Esophagus squamous epithelium (tissue), 4 donors: ENCODE measurements at regions not wholly inside any gene's neighbourhood (a gene's known extent, or its start where the extent isn't known, plus 50 kb on each side); places are given as distances from the start of the nearest gene placed in this dataset.

Source experiments
- POLR2A ChIP-seq, 4 donors: fragments of 450-650 bp; IDR thresholded peaks; one replicate each; pipeline ENCODE4 v1.6.1; 2017; ENCODE audit warnings: antibody characterized with exemption in 4 of 4, mild to moderate bottlenecking in 4 of 4, moderate library complexity in 3 of 4
- TF ChIP-seq, protein P1 (sequence below), 6 experiments: fragments of 450-650 bp in 4 of 6; fragments of 200-600 bp in 2 of 6; sonication (generic) in 2 of 6; IDR thresholded peaks; one replicate each; pipeline ENCODE4 v1.5.1; 2016 to 2019; ENCODE audit warnings: antibody characterized with exemption in 6 of 6, mild to moderate bottlenecking in 4 of 6, moderate library complexity in 4 of 6

DNA sequence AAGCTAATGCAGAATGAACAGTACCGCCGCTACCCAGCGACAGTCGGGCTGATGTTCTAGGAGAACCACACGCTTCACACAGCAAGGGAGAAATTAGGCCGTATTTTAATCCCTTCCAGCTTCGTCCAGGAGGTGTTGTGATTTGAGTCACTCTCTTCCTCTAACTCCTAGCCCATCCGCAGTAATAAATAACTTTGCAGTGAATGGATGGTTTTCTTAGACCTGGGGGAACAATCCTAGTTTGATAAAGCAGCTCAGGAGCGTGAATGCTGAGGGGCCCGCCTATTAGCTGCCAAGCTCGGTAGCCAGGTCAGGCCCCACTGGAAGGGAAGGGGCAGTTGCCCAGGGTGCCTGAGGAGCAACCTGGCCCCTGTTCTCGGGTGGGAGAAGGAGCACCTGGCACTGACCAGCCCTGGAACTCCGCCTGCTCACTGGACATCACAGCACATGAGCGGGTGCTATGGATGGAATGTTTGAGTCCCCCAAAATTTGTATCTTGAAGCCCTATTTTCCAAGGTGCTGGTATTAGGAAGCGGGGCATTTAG is 146.0 kb upstream of the AFDN start:
- TF ChIP-seq, protein P1, sequence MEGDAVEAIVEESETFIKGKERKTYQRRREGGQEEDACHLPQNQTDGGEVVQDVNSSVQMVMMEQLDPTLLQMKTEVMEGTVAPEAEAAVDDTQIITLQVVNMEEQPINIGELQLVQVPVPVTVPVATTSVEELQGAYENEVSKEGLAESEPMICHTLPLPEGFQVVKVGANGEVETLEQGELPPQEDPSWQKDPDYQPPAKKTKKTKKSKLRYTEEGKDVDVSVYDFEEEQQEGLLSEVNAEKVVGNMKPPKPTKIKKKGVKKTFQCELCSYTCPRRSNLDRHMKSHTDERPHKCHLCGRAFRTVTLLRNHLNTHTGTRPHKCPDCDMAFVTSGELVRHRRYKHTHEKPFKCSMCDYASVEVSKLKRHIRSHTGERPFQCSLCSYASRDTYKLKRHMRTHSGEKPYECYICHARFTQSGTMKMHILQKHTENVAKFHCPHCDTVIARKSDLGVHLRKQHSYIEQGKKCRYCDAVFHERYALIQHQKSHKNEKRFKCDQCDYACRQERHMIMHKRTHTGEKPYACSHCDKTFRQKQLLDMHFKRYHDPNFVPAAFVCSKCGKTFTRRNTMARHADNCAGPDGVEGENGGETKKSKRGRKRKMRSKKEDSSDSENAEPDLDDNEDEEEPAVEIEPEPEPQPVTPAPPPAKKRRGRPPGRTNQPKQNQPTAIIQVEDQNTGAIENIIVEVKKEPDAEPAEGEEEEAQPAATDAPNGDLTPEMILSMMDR (IDR thresholded peaks at IDR 0.05), result no peak
- TF ChIP-seq POLR2A (IDR thresholded peaks at IDR 0.05), result no peak
